Fibroblast of lung (primary cell): ENCODE measurements at regions not wholly inside any gene's neighbourhood (a gene's known extent, or its start where the extent isn't known, plus 50 kb on each side); places are given as distances from the start of the nearest gene placed in this dataset.

Experiments
- CTCF ChIP-seq, 2 donors: IDR thresholded peaks in 1 of 2; conservative IDR thresholded peaks in 1 of 2; 1 replicate in 1 of 2; 2 replicates in 1 of 2; pipeline ENCODE4 v1.5.1; 2011 to 2012; ENCODE audit warnings: low read length in 2 of 2, control low read depth in 1 of 2, inconsistent platforms in 1 of 2, low read depth in 1 of 2, mild to moderate bottlenecking in 1 of 2
- EZH2 ChIP-seq: IDR thresholded peaks from 2 replicates; pipeline ENCODE4 v1.5.1; 2012; ENCODE audit warnings: low read length, control low read depth, mild to moderate bottlenecking; ENCODE audit errors: missing control alignments

- TF ChIP-seq CTCF (conservative IDR thresholded peaks at IDR 0.05 in 1 of 2, IDR thresholded peaks at IDR 0.05 in 1 of 2; ENCODE audit: low read depth in 1 of 2, low read length in 2 of 2) (no peak), EZH2 (no peak)
Measured at GRCh38 chr14:98955741-98956070, 316.3 kb downstream of the BCL11B start.
